B cell (primary cell): ENCODE measurements at regions not wholly inside any gene's neighbourhood (a gene's known extent, or its start where the extent isn't known, plus 50 kb on each side); places are given as distances from the start of the nearest gene placed in this dataset.

Experiments used
- ATAC-seq: fragments of 200-7000 bp; cut with Tn5 transposase; one replicate; pipeline ENCODE4 v1.10.0; 2021; ENCODE audit warnings: low read depth, mild to moderate bottlenecking, moderate number of reproducible peaks, moderate library complexity
- CTCF ChIA-PET: fragments of 350-600 bp; sonication (Branson Sonifier 250); formaldehyde crosslinking; loops from one replicate; lab custom pipeline; 2021; ENCODE audit warnings: antibody characterized with exemption, inconsistent platforms; lab: Charles Lee
- POLR2A ChIA-PET: fragments of 350-600 bp; sonication (Branson Sonifier 250); formaldehyde crosslinking; loops from one replicate; lab custom pipeline; 2021; ENCODE audit warnings: antibody characterized with exemption; lab: Charles Lee
- DNase-seq: peaks from one replicate; pipeline ENCODE4 v3.0.0; 2013
- H2AFZ ChIP-seq: 2 replicates; pipeline ENCODE4 v1.6.1; 2012; ENCODE audit warnings: mild to moderate bottlenecking, low read depth, low read length; ENCODE audit not compliant: insufficient read depth, poor library complexity, severe bottlenecking
- H3K27ac ChIP-seq, 2 donors: 1 replicate in 1 of 2; 2 replicates in 1 of 2; pipeline ENCODE4 v1.5.1; 2012 to 2013; ENCODE audit warnings: low read length in 2 of 2, mild to moderate bottlenecking in 2 of 2, moderate library complexity in 1 of 2
- H3K27me3 ChIP-seq, 4 experiments: fragments of 200-600 bp in 1 of 4; sonication (generic) in 1 of 4; replicated peaks in 1 of 4; 1 replicate in 2 of 4; 2 replicates in 2 of 4; pipeline versions ENCODE4 v1.6.1 to v1.7.0; 2013 to 2016; ENCODE audit warnings: low read length in 3 of 4, mild to moderate bottlenecking in 2 of 4, mixed read lengths in 1 of 4, moderate library complexity in 1 of 4; ENCODE audit not compliant: insufficient read depth in 4 of 4, control insufficient read depth in 3 of 4; ENCODE audit errors: control extremely low read depth in 1 of 4
- H3K36me3 ChIP-seq, 2 experiments: replicated peaks in 1 of 2; 1 replicate in 1 of 2; 2 replicates in 1 of 2; pipeline versions ENCODE4 v1.6.1 to v1.7.1; 2013; ENCODE audit warnings: low read length in 1 of 2; ENCODE audit not compliant: insufficient read depth in 2 of 2, control insufficient read depth in 1 of 2; ENCODE audit errors: control extremely low read depth in 1 of 2, extremely low read depth in 1 of 2
- H3K4me1 ChIP-seq, 2 donors: fragments of 200-600 bp in 1 of 2; sonication (generic) in 1 of 2; 1 replicate in 1 of 2; 2 replicates in 1 of 2; pipeline versions ENCODE4 v1.5.1 to v1.6.1; 2013 to 2017; ENCODE audit warnings: low read length in 2 of 2; ENCODE audit not compliant: control insufficient read depth in 2 of 2, insufficient read depth in 2 of 2
- H3K4me2 ChIP-seq: replicated peaks from 2 replicates; pipeline ENCODE3; 2012; ENCODE audit warnings: mild to moderate bottlenecking, low read depth, low read length; ENCODE audit not compliant: poor library complexity, severe bottlenecking
- H3K4me3 ChIP-seq, 5 experiments: fragments of 200-600 bp in 1 of 5; sonication (generic) in 1 of 5; 1 replicate in 3 of 5; 2 replicates in 2 of 5; pipeline versions ENCODE4 v1.5.1 to v1.7.0; 2011 to 2016; ENCODE audit warnings: low read length in 4 of 5, mild to moderate bottlenecking in 4 of 5, low read depth in 2 of 5, control low read depth in 1 of 5, moderate library complexity in 1 of 5; ENCODE audit not compliant: insufficient read depth in 1 of 5; ENCODE audit errors: control extremely low read depth in 1 of 5, extremely low read depth in 1 of 5
- H3K79me2 ChIP-seq: fragments of 200-600 bp; sonication (generic); one replicate; pipeline ENCODE4 v1.6.0; 2016; ENCODE audit warnings: low read length; ENCODE audit not compliant: control insufficient read depth, insufficient read depth
- H3K9ac ChIP-seq: fragments of 200-600 bp; sonication (generic); 2 replicates; pipeline ENCODE4 v1.6.1; 2017; ENCODE audit warnings: mild to moderate bottlenecking, low read length, moderate library complexity
- H3K9me3 ChIP-seq, 3 donors: one replicate each; pipeline versions ENCODE4 v1.6.1 to v1.7.1; 2013; ENCODE audit warnings: low read length in 2 of 3; ENCODE audit not compliant: control insufficient read depth in 2 of 3, insufficient read depth in 1 of 3; ENCODE audit errors: control extremely low read depth in 1 of 3
- H4K20me1 ChIP-seq: 2 replicates; pipeline ENCODE4 v1.6.0; 2012; ENCODE audit warnings: mild to moderate bottlenecking, low read length; ENCODE audit not compliant: insufficient read depth, control insufficient read depth, poor library complexity, severe bottlenecking
- H3K27ac Mint-ChIP-seq: one replicate; pipeline ENCODE4 v1.8.0; 2021; ENCODE audit warnings: mixed read lengths
- H3K27me3 Mint-ChIP-seq: one replicate; pipeline ENCODE4 v1.8.0; 2021; ENCODE audit warnings: mixed read lengths
- H3K4me1 Mint-ChIP-seq: one replicate; pipeline ENCODE4 v1.8.0; 2021; ENCODE audit warnings: mixed read lengths
- H3K4me3 Mint-ChIP-seq: one replicate; pipeline ENCODE4 v1.8.0; 2021; ENCODE audit warnings: mixed read lengths
- H3K9me3 Mint-ChIP-seq: one replicate; pipeline ENCODE4 v1.8.0; 2022; ENCODE audit warnings: mixed read lengths; ENCODE audit not compliant: insufficient read depth
- CTCF ChIP-seq: fragments of 200-600 bp; IDR thresholded peaks from one replicate; pipeline ENCODE4 v1.8.0; 2022; ENCODE audit warnings: antibody characterized with exemption, mild to moderate bottlenecking
- EZH2 ChIP-seq: IDR thresholded peaks from 2 replicates; pipeline ENCODE4 v1.6.1; 2012; ENCODE audit warnings: borderline replicate concordance, low read depth, mild to moderate bottlenecking, moderate library complexity, low read length; ENCODE audit not compliant: insufficient read depth, poor library complexity, severe bottlenecking
- WGBS: methylation state at CpG from one replicate; pipeline ENCODE4 v1.1.5; 2013; ENCODE audit warnings: missing lambda C conversion rate; ENCODE audit not compliant: insufficient coverage; 5-methylcytosine and 5-hydroxymethylcytosine counted together
- intact Hi-C: fragments of 100-400 bp; cut with micrococcal nuclease; formaldehyde crosslinking; loops from one replicate; pipeline ENCODE4 v1.10.0; 2022

- ATAC-seq (no peak), DNase-seq (no peak)
- 20% methylated on average over 1 of the region's 1 CpG for WGBS
- ChIA-PET POLR2A (no interaction called here), CTCF (no interaction called here)
- H3K4me3 Mint-ChIP-seq, result no peak overlapping the region
- Histone ChIP-seq H3K36me3 (no peaks in the 10 kb centered on the region), H3K27ac (no peak overlapping the region), H3K9me3 (peaks cover 0 to 6% (median 6%) of the 10 kb centered on the region in 3 donors), H4K20me1 (no peaks in the 10 kb centered on the region), H3K4me3 (no peak overlapping the region), H2AFZ (no peak overlapping the region), H3K4me1 (no peaks in the 10 kb centered on the region), H3K27me3 (peaks cover 0 to 2% (median 0%) of the 10 kb centered on the region in 4 experiments), H3K79me2 (no peaks in the 10 kb centered on the region), H3K4me2 (no peak overlapping the region), H3K9ac (no peak overlapping the region)
- peaks cover 6% of the 10 kb centered on the region for H3K9me3 Mint-ChIP-seq
- peaks cover 19% of the 10 kb centered on the region for H3K27me3 Mint-ChIP-seq
- intact Hi-C loops, result no loop called here
- H3K27ac Mint-ChIP-seq, result no peak overlapping the region
- TF ChIP-seq EZH2 (no peak), CTCF (no peak)
- no peaks in the 10 kb centered on the region for H3K4me1 Mint-ChIP-seq
Measured at GRCh38 chr7:27329909-27330308, 87.3 kb downstream of the EVX1 start.

- ATAC-seq (no peak), DNase-seq (no peak)
- WGBS, result no CpG with 5 or more reads among the region's 2 CpGs
- CTCF ChIA-PET, result no interaction called here
- intact Hi-C loops, result no loop called here
- Histone ChIP-seq H4K20me1 (no peaks in the 10 kb centered on the region), H3K9me3 (no peaks in the 10 kb centered on the region), H2AFZ (no peak overlapping the region), H3K36me3 (no peaks in the 10 kb centered on the region), H3K4me2 (no peak overlapping the region), H3K27me3 (peaks cover 0 to 5% (median 0%) of the 10 kb centered on the region in 4 experiments), H3K9ac (no peak overlapping the region), H3K27ac (no peak overlapping the region), H3K4me1 (no peaks in the 10 kb centered on the region), H3K4me3 (no peak overlapping the region), H3K79me2 (no peaks in the 10 kb centered on the region)
- Mint-ChIP-seq H3K4me3 (no peak overlapping the region), H3K27me3 (peaks cover 23% of the 10 kb centered on the region), H3K9me3 (no peaks in the 10 kb centered on the region), H3K4me1 (no peaks in the 10 kb centered on the region), H3K27ac (no peak overlapping the region)
- TF ChIP-seq CTCF, result no peak
- no peak for TF ChIP-seq EZH2
- POLR2A ChIA-PET, result no interaction called here
Measured at GRCh38 chr7:27339478-27339877, 96.9 kb downstream of the EVX1 start.
